WERI-Rb-1 (cell line): ENCODE measurements at regions not wholly inside any gene's neighbourhood (a gene's known extent, or its start where the extent isn't known, plus 50 kb on each side); places are given as distances from the start of the nearest gene placed in this dataset.

ENCODE experiments used
- DNase-seq: peaks from one replicate; pipeline ENCODE4 v3.0.0-alpha.2; 2020
- H3K27ac ChIP-seq: fragments of 250-450 bp; sonication (Bioruptor Pico); 2 replicates; pipeline ENCODE4 v1.5.1; 2020; ENCODE audit warnings: mild to moderate bottlenecking, moderate library complexity
- H3K27me3 ChIP-seq: fragments of 250-450 bp; sonication (Bioruptor Pico); 2 replicates; pipeline ENCODE4 v1.5.1; 2021; ENCODE audit warnings: mild to moderate bottlenecking, low read depth, moderate library complexity; ENCODE audit not compliant: insufficient read depth, severe bottlenecking
- H3K36me3 ChIP-seq: fragments of 250-450 bp; sonication (Bioruptor Pico); 2 replicates; pipeline ENCODE4 v1.5.1; 2020; ENCODE audit warnings: mild to moderate bottlenecking, moderate library complexity
- H3K4me3 ChIP-seq: 2 replicates; pipeline ENCODE4 v1.5.1; 2011; ENCODE audit warnings: low read depth, mild to moderate bottlenecking, control low read depth, low read length
- H3K9me3 ChIP-seq: fragments of 250-450 bp; sonication (Bioruptor Pico); 2 replicates; pipeline ENCODE4 v1.5.1; 2021; ENCODE audit warnings: mild to moderate bottlenecking, moderate library complexity; ENCODE audit not compliant: severe bottlenecking
- CTCF ChIP-seq: IDR thresholded peaks from 2 replicates; pipeline ENCODE4 v1.5.1; 2011; ENCODE audit warnings: low read depth, mild to moderate bottlenecking, control low read depth, inconsistent platforms, low read length

GRCh38 chr2:11903085-11903606, 156.7 kb downstream of the LPIN1 start:
- H3K27me3 ChIP-seq: no peaks in the 10 kb centered on the region
- H3K27ac ChIP-seq: no peak overlapping the region
- no peaks in the 10 kb centered on the region for H3K36me3 ChIP-seq
- TF ChIP-seq CTCF: no peak
- no peak overlapping the region for H3K4me3 ChIP-seq
- H3K9me3 ChIP-seq: peaks cover 3% of the 10 kb centered on the region
- no peak for DNase-seq

GRCh38 chr2:11904029-11904428, 157.6 kb downstream of the LPIN1 start:
- H3K4me3 ChIP-seq: no peak overlapping the region
- H3K9me3 ChIP-seq: peaks cover 5% of the 10 kb centered on the region
- H3K27ac ChIP-seq: no peak overlapping the region
- no peaks in the 10 kb centered on the region for H3K36me3 ChIP-seq
- H3K27me3 ChIP-seq: no peaks in the 10 kb centered on the region
- TF ChIP-seq CTCF: peak; percentile 41; the same call in 1 of the 2 replicates
- DNase-seq: peak; percentile 27

- TF ChIP-seq CTCF: no peak
Measured at GRCh38 chr2:11904941-11905340, 158.5 kb downstream of the LPIN1 start.

GRCh38 chr2:11907190-11907589, 160.8 kb downstream of the LPIN1 start:
- H3K36me3 ChIP-seq: no peaks in the 10 kb centered on the region
- no peak overlapping the region for H3K4me3 ChIP-seq
- TF ChIP-seq CTCF: no peak
- DNase-seq: no peak
- H3K9me3 ChIP-seq: peaks cover 5% of the 10 kb centered on the region
- H3K27ac ChIP-seq: no peak overlapping the region
- no peaks in the 10 kb centered on the region for H3K27me3 ChIP-seq

More at GRCh38 chr2:11904941-11905340, 158.5 kb downstream of the LPIN1 start:
- peak; percentile 79 for DNase-seq
- Histone ChIP-seq H3K4me3 (no peak overlapping the region), H3K36me3 (no peaks in the 10 kb centered on the region), H3K9me3 (peaks cover 5% of the 10 kb centered on the region), H3K27me3 (no peaks in the 10 kb centered on the region), H3K27ac (peak overlapping the region; percentile 30; the same call in 1 of the 2 replicates)

- no peaks in the 10 kb centered on the region for H3K27me3 ChIP-seq
- H3K36me3 ChIP-seq: no peaks in the 10 kb centered on the region
- no peak overlapping the region for H3K27ac ChIP-seq
- H3K4me3 ChIP-seq: no peak overlapping the region
- no peak for TF ChIP-seq CTCF
- no peak for DNase-seq
- H3K9me3 ChIP-seq: peaks cover 8% of the 10 kb centered on the region
Measured at GRCh38 chr2:11910971-11911370, 164.5 kb downstream of the LPIN1 start.

GRCh38 chr2:11912980-11913379, 166.5 kb downstream of the LPIN1 start:
- H3K4me3 ChIP-seq: no peak overlapping the region
- no peak overlapping the region for H3K27ac ChIP-seq
- no peaks in the 10 kb centered on the region for H3K36me3 ChIP-seq
- DNase-seq: no peak
- no peaks in the 10 kb centered on the region for H3K27me3 ChIP-seq
- TF ChIP-seq CTCF: no peak
- H3K9me3 ChIP-seq: peaks cover 8% of the 10 kb centered on the region
